HAP-1 (cell line): ENCODE measurements at regions not wholly inside any gene's neighbourhood (a gene's known extent, or its start where the extent isn't known, plus 50 kb on each side); places are given as distances from the start of the nearest gene placed in this dataset.
"Not testable (repeated sequence)": the region's sequence is repeated elsewhere in the genome, so short reads cannot be mapped to it uniquely, and the experiment has no call there.

Experiments used
- DNase-seq, 2 experiments: peaks; one replicate each; pipeline ENCODE4 v3.0.0-alpha.2; 2016 to 2020; ENCODE audit warnings: low spot score in 2 of 2
- H3K27me3 ChIP-seq: fragments of 250-450 bp; sonication (Bioruptor Pico); 2 replicates; pipeline ENCODE4 v1.5.1; 2020; ENCODE audit warnings: low read depth, mild to moderate bottlenecking, moderate library complexity
- H3K36me3 ChIP-seq: fragments of 250-450 bp; sonication (Bioruptor Pico); replicated peaks from 2 replicates; pipeline ENCODE4 v1.5.1; 2020; ENCODE audit warnings: mild to moderate bottlenecking
- H3K4me1 ChIP-seq: fragments of 250-450 bp; sonication (Bioruptor Pico); 2 replicates; pipeline ENCODE4 v1.5.1; 2020; ENCODE audit warnings: mild to moderate bottlenecking
- H3K4me3 ChIP-seq: fragments of 250-450 bp; sonication (Bioruptor Pico); 2 replicates; pipeline ENCODE4 v1.5.1; 2020; ENCODE audit warnings: mild to moderate bottlenecking, moderate library complexity
- H3K9me3 ChIP-seq: fragments of 250-450 bp; sonication (Bioruptor Pico); 2 replicates; pipeline ENCODE4 v1.5.1; 2020; ENCODE audit warnings: mild to moderate bottlenecking, moderate library complexity
- in situ Hi-C: fragments of 300-500 bp; cut with MboI; formaldehyde crosslinking; loops from 3 replicates; pipeline ENCODE4 v1.14.3; 2020; ENCODE audit warnings: low sequenced_read_pairs, inconsistent platforms, mixed read lengths

GRCh38 chr4:164027805-164028204 is 533.3 kb downstream of the TMA16 start:
- in situ Hi-C loops: no loop called here
- Histone ChIP-seq H3K9me3 (peaks cover 4% of the 10 kb centered on the region; the same call in 1 of the 2 replicates), H3K27me3 (no peaks in the 10 kb centered on the region), H3K4me1 (no peaks in the 10 kb centered on the region), H3K36me3 (no peaks in the 10 kb centered on the region), H3K4me3 (no peak overlapping the region)
- DNase-seq: no peak

- Histone ChIP-seq H3K4me3 (no peak overlapping the region), H3K27me3 (no peaks in the 10 kb centered on the region), H3K9me3 (no peaks in the 10 kb centered on the region; the same call in none of the 2 replicates), H3K4me1 (no peaks in the 10 kb centered on the region), H3K36me3 (no peaks in the 10 kb centered on the region)
- in situ Hi-C loops: no loop called here
- no peak for DNase-seq
Observed at GRCh38 chr4:164039482-164039881, 545.0 kb downstream of the TMA16 start.

GRCh38 chr4:164056426-164057142 is 562.1 kb downstream of the TMA16 start:
- DNase-seq: no peak
- in situ Hi-C loops: no loop called here
- Histone ChIP-seq H3K9me3 (no peaks in the 10 kb centered on the region), H3K27me3 (no peaks in the 10 kb centered on the region), H3K36me3 (no peaks in the 10 kb centered on the region), H3K4me1 (no peaks in the 10 kb centered on the region), H3K4me3 (no peak overlapping the region)

- H3K4me1 ChIP-seq: no peaks in the 10 kb centered on the region
Observed at GRCh38 chr4:164058776-164059445, 564.4 kb downstream of the TMA16 start.

GRCh38 chr4:164060456-164060855 is 566.0 kb downstream of the TMA16 start:
- H3K9me3 ChIP-seq: no peaks in the 10 kb centered on the region
- DNase-seq: no peak
- H3K36me3 ChIP-seq: no peaks in the 10 kb centered on the region
- no peaks in the 10 kb centered on the region for H3K4me1 ChIP-seq
- in situ Hi-C loops: no loop called here
- H3K4me3 ChIP-seq: no peak overlapping the region
- H3K27me3 ChIP-seq: no peaks in the 10 kb centered on the region

More at GRCh38 chr4:164058776-164059445, 564.4 kb downstream of the TMA16 start:
- Histone ChIP-seq H3K27me3 (no peaks in the 10 kb centered on the region), H3K36me3 (no peaks in the 10 kb centered on the region), H3K9me3 (no peaks in the 10 kb centered on the region), H3K4me3 (no peak overlapping the region)
- in situ Hi-C loops: no loop called here
- DNase-seq: no peak

GRCh38 chr4:164068392-164068791 is 573.9 kb downstream of the TMA16 start:
- no peaks in the 10 kb centered on the region for H3K9me3 ChIP-seq
- in situ Hi-C loops: no loop called here
- no peak overlapping the region for H3K4me3 ChIP-seq
- H3K36me3 ChIP-seq: no peaks in the 10 kb centered on the region
- no peak for DNase-seq
- H3K27me3 ChIP-seq: no peaks in the 10 kb centered on the region
- peaks cover 3% of the 10 kb centered on the region; the same call in 1 of the 2 replicates for H3K4me1 ChIP-seq

GRCh38 chr4:164070625-164071024 is 576.1 kb downstream of the TMA16 start:
- H3K27me3 ChIP-seq: no peaks in the 10 kb centered on the region
- no peaks in the 10 kb centered on the region for H3K36me3 ChIP-seq
- H3K4me1 ChIP-seq: peaks cover 3% of the 10 kb centered on the region; the same call in 1 of the 2 replicates
- H3K9me3 ChIP-seq: no peaks in the 10 kb centered on the region
- DNase-seq: peak; percentile 28 to 36
- in situ Hi-C loops: no loop called here
- H3K4me3 ChIP-seq: no peak overlapping the region

GRCh38 chr4:164081371-164081770 is 586.9 kb downstream of the TMA16 start:
- in situ Hi-C loops: no loop called here
- H3K9me3 ChIP-seq: no peaks in the 10 kb centered on the region
- H3K36me3 ChIP-seq: no peaks in the 10 kb centered on the region
- no peak for DNase-seq
- H3K4me1 ChIP-seq: no peaks in the 10 kb centered on the region
- no peak overlapping the region for H3K4me3 ChIP-seq
- no peaks in the 10 kb centered on the region for H3K27me3 ChIP-seq

GRCh38 chr4:164081801-164082200 is 587.3 kb downstream of the TMA16 start:
- no peak overlapping the region for H3K4me3 ChIP-seq
- in situ Hi-C loops: no loop called here
- DNase-seq: no peak
- no peaks in the 10 kb centered on the region for H3K27me3 ChIP-seq
- no peaks in the 10 kb centered on the region for H3K4me1 ChIP-seq
- no peaks in the 10 kb centered on the region for H3K9me3 ChIP-seq
- H3K36me3 ChIP-seq: no peaks in the 10 kb centered on the region

GRCh38 chr4:164087733-164088132 is 593.2 kb downstream of the TMA16 start:
- in situ Hi-C loops: no loop called here
- H3K4me1 ChIP-seq: no peaks in the 10 kb centered on the region
- no peaks in the 10 kb centered on the region for H3K36me3 ChIP-seq
- no peaks in the 10 kb centered on the region for H3K9me3 ChIP-seq
- H3K4me3 ChIP-seq: no peak overlapping the region
- no peak for DNase-seq
- no peaks in the 10 kb centered on the region for H3K27me3 ChIP-seq

GRCh38 chr4:164095313-164096110 is 601.0 kb downstream of the TMA16 start:
- Histone ChIP-seq H3K27me3 (no peaks in the 10 kb centered on the region), H3K9me3 (no peaks in the 10 kb centered on the region), H3K36me3 (no peaks in the 10 kb centered on the region), H3K4me3 (no peak overlapping the region), H3K4me1 (no peaks in the 10 kb centered on the region)
- in situ Hi-C loops: no loop called here
- no peak for DNase-seq

GRCh38 chr4:164096766-164097518 is 602.5 kb downstream of the TMA16 start:
- H3K4me3 ChIP-seq: no peak overlapping the region
- no peaks in the 10 kb centered on the region for H3K4me1 ChIP-seq
- no peak for DNase-seq
- no peaks in the 10 kb centered on the region for H3K9me3 ChIP-seq
- in situ Hi-C loops: no loop called here
- H3K27me3 ChIP-seq: no peaks in the 10 kb centered on the region
- no peaks in the 10 kb centered on the region for H3K36me3 ChIP-seq

GRCh38 chr4:164100741-164101365 is 606.4 kb downstream of the TMA16 start:
- DNase-seq, H3K4me3 ChIP-seq, in situ Hi-C loops, H3K27me3 ChIP-seq, H3K4me1 ChIP-seq, H3K9me3 ChIP-seq, H3K36me3 ChIP-seq: not testable (repeated sequence)
